ENCODE measurements at regions not wholly inside any gene's neighbourhood (a gene's known extent, or its start where the extent isn't known, plus 50 kb on each side); places are given as distances from the start of the nearest gene placed in this dataset.

GRCh38 chr13:107192289-107192688, 624.4 kb upstream of the ARGLU1 start:
- no peak overlapping the region for H3K4me3 ChIP-seq (ENCODE audit: low read length in 2 of 2)
- peaks cover 0 to 3% of the 10 kb centered on the region in 2 donors for H3K9me3 ChIP-seq (ENCODE audit: control insufficient read depth in 2 of 2, low read length in 2 of 2)
- H3K9ac ChIP-seq (ENCODE audit: low read length in 2 of 2), result no peak overlapping the region
- no peak overlapping the region for H3K27ac ChIP-seq (ENCODE audit: low read length)
- H3K27me3 ChIP-seq (ENCODE audit: control insufficient read depth in 1 of 2, insufficient read depth in 2 of 2, low read length in 2 of 2), result no peaks in the 10 kb centered on the region
- H3K36me3 ChIP-seq (ENCODE audit: control insufficient read depth in 2 of 2, insufficient read depth in 2 of 2, low read length in 2 of 2), result no peaks in the 10 kb centered on the region
- no peaks in the 10 kb centered on the region for H3K4me1 ChIP-seq (ENCODE audit: control insufficient read depth, insufficient read depth, low read length)

- Histone ChIP-seq H3K4me1 (ENCODE audit: control insufficient read depth, insufficient read depth, low read length) (no peaks in the 10 kb centered on the region), H3K9ac (ENCODE audit: low read length in 2 of 2) (no peak overlapping the region), H3K9me3 (ENCODE audit: control insufficient read depth in 2 of 2, low read length in 2 of 2) (peaks cover 0 to 3% of the 10 kb centered on the region in 2 donors), H3K36me3 (ENCODE audit: control insufficient read depth in 2 of 2, insufficient read depth in 2 of 2, low read length in 2 of 2) (no peaks in the 10 kb centered on the region), H3K27ac (ENCODE audit: low read length) (no peak overlapping the region), H3K4me3 (ENCODE audit: low read length in 2 of 2) (no peak overlapping the region), H3K27me3 (ENCODE audit: control insufficient read depth in 1 of 2, insufficient read depth in 2 of 2, low read length in 2 of 2) (no peaks in the 10 kb centered on the region)
Observed at GRCh38 chr13:107190065-107190464, 622.1 kb upstream of the ARGLU1 start.

GRCh38 chr13:107185889-107186288, 618.0 kb upstream of the ARGLU1 start:
- no peaks in the 10 kb centered on the region for H3K36me3 ChIP-seq (ENCODE audit: control insufficient read depth in 2 of 2, insufficient read depth in 2 of 2, low read length in 2 of 2)
- no peak overlapping the region for H3K9ac ChIP-seq (ENCODE audit: low read length in 2 of 2)
- H3K4me1 ChIP-seq (ENCODE audit: control insufficient read depth, insufficient read depth, low read length), result no peaks in the 10 kb centered on the region
- no peaks in the 10 kb centered on the region for H3K9me3 ChIP-seq (ENCODE audit: control insufficient read depth in 2 of 2, low read length in 2 of 2)
- no peaks in the 10 kb centered on the region for H3K27me3 ChIP-seq (ENCODE audit: control insufficient read depth in 1 of 2, insufficient read depth in 2 of 2, low read length in 2 of 2)
- H3K4me3 ChIP-seq (ENCODE audit: low read length in 2 of 2), result no peak overlapping the region
- no peak overlapping the region for H3K27ac ChIP-seq (ENCODE audit: low read length)

- Histone ChIP-seq H3K27me3 (ENCODE audit: control insufficient read depth in 1 of 2, insufficient read depth in 2 of 2, low read length in 2 of 2) (no peaks in the 10 kb centered on the region), H3K4me1 (ENCODE audit: control insufficient read depth, insufficient read depth, low read length) (no peaks in the 10 kb centered on the region), H3K27ac (ENCODE audit: low read length) (no peak overlapping the region), H3K9ac (ENCODE audit: low read length in 2 of 2) (no peak overlapping the region), H3K36me3 (ENCODE audit: control insufficient read depth in 2 of 2, insufficient read depth in 2 of 2, low read length in 2 of 2) (no peaks in the 10 kb centered on the region), H3K4me3 (ENCODE audit: low read length in 2 of 2) (no peak overlapping the region), H3K9me3 (ENCODE audit: control insufficient read depth in 2 of 2, low read length in 2 of 2) (no peaks in the 10 kb centered on the region)
Observed at GRCh38 chr13:107170270-107170931, 602.5 kb upstream of the ARGLU1 start.

- H3K4me1 ChIP-seq (ENCODE audit: control insufficient read depth, insufficient read depth, low read length), result no peaks in the 10 kb centered on the region
- H3K36me3 ChIP-seq (ENCODE audit: control insufficient read depth in 2 of 2, insufficient read depth in 2 of 2, low read length in 2 of 2), result no peaks in the 10 kb centered on the region
- no peaks in the 10 kb centered on the region for H3K9me3 ChIP-seq (ENCODE audit: control insufficient read depth in 2 of 2, low read length in 2 of 2)
- H3K27me3 ChIP-seq (ENCODE audit: control insufficient read depth in 1 of 2, insufficient read depth in 2 of 2, low read length in 2 of 2), result no peaks in the 10 kb centered on the region
- H3K9ac ChIP-seq (ENCODE audit: low read length in 2 of 2), result no peak overlapping the region
- H3K4me3 ChIP-seq (ENCODE audit: low read length in 2 of 2), result no peak overlapping the region
- H3K27ac ChIP-seq (ENCODE audit: low read length), result no peak overlapping the region
Observed at GRCh38 chr13:107157271-107157670, 589.3 kb upstream of the ARGLU1 start.

- Histone ChIP-seq H3K9me3 (ENCODE audit: control insufficient read depth in 2 of 2, low read length in 2 of 2) (no peaks in the 10 kb centered on the region), H3K27ac (ENCODE audit: low read length) (no peak overlapping the region), H3K36me3 (ENCODE audit: control insufficient read depth in 2 of 2, insufficient read depth in 2 of 2, low read length in 2 of 2) (no peaks in the 10 kb centered on the region), H3K9ac (ENCODE audit: low read length in 2 of 2) (no peak overlapping the region), H3K4me3 (ENCODE audit: low read length in 2 of 2) (no peak overlapping the region), H3K4me1 (ENCODE audit: control insufficient read depth, insufficient read depth, low read length) (no peaks in the 10 kb centered on the region), H3K27me3 (ENCODE audit: control insufficient read depth in 1 of 2, insufficient read depth in 2 of 2, low read length in 2 of 2) (no peaks in the 10 kb centered on the region)
Observed at GRCh38 chr13:107144432-107144831, 576.5 kb upstream of the ARGLU1 start.

- Histone ChIP-seq H3K36me3 (ENCODE audit: control insufficient read depth in 2 of 2, insufficient read depth in 2 of 2, low read length in 2 of 2) (no peaks in the 10 kb centered on the region), H3K4me1 (ENCODE audit: control insufficient read depth, insufficient read depth, low read length) (no peaks in the 10 kb centered on the region), H3K9me3 (ENCODE audit: control insufficient read depth in 2 of 2, low read length in 2 of 2) (no peaks in the 10 kb centered on the region), H3K27ac (ENCODE audit: low read length) (no peak overlapping the region), H3K9ac (ENCODE audit: low read length in 2 of 2) (no peak overlapping the region), H3K4me3 (ENCODE audit: low read length in 2 of 2) (no peak overlapping the region), H3K27me3 (ENCODE audit: control insufficient read depth in 1 of 2, insufficient read depth in 2 of 2, low read length in 2 of 2) (no peaks in the 10 kb centered on the region)
Observed at GRCh38 chr13:107141767-107142166, 573.8 kb upstream of the ARGLU1 start.

- Histone ChIP-seq H3K36me3 (ENCODE audit: control insufficient read depth in 2 of 2, insufficient read depth in 2 of 2, low read length in 2 of 2) (no peaks in the 10 kb centered on the region), H3K27me3 (ENCODE audit: control insufficient read depth in 1 of 2, insufficient read depth in 2 of 2, low read length in 2 of 2) (no peaks in the 10 kb centered on the region), H3K27ac (ENCODE audit: low read length) (no peak overlapping the region), H3K4me1 (ENCODE audit: control insufficient read depth, insufficient read depth, low read length) (no peaks in the 10 kb centered on the region), H3K9ac (ENCODE audit: low read length in 2 of 2) (no peak overlapping the region), H3K9me3 (ENCODE audit: control insufficient read depth in 2 of 2, low read length in 2 of 2) (no peaks in the 10 kb centered on the region), H3K4me3 (ENCODE audit: low read length in 2 of 2) (no peak overlapping the region)
Observed at GRCh38 chr13:107139006-107139405, 571.1 kb upstream of the ARGLU1 start.

GRCh38 chr13:107138486-107138885, 570.5 kb upstream of the ARGLU1 start:
- no peaks in the 10 kb centered on the region for H3K36me3 ChIP-seq (ENCODE audit: control insufficient read depth in 2 of 2, insufficient read depth in 2 of 2, low read length in 2 of 2)
- H3K27ac ChIP-seq (ENCODE audit: low read length), result no peak overlapping the region
- H3K4me3 ChIP-seq (ENCODE audit: low read length in 2 of 2), result no peak overlapping the region
- H3K27me3 ChIP-seq (ENCODE audit: control insufficient read depth in 1 of 2, insufficient read depth in 2 of 2, low read length in 2 of 2), result no peaks in the 10 kb centered on the region
- no peak overlapping the region for H3K9ac ChIP-seq (ENCODE audit: low read length in 2 of 2)
- H3K4me1 ChIP-seq (ENCODE audit: control insufficient read depth, insufficient read depth, low read length), result no peaks in the 10 kb centered on the region
- no peaks in the 10 kb centered on the region for H3K9me3 ChIP-seq (ENCODE audit: control insufficient read depth in 2 of 2, low read length in 2 of 2)

GRCh38 chr13:107133950-107134349, 566.0 kb upstream of the ARGLU1 start:
- no peak overlapping the region for H3K27ac ChIP-seq (ENCODE audit: low read length)
- no peak overlapping the region for H3K9ac ChIP-seq (ENCODE audit: low read length in 2 of 2)
- no peaks in the 10 kb centered on the region for H3K36me3 ChIP-seq (ENCODE audit: control insufficient read depth in 2 of 2, insufficient read depth in 2 of 2, low read length in 2 of 2)
- no peaks in the 10 kb centered on the region for H3K9me3 ChIP-seq (ENCODE audit: control insufficient read depth in 2 of 2, low read length in 2 of 2)
- no peaks in the 10 kb centered on the region for H3K27me3 ChIP-seq (ENCODE audit: control insufficient read depth in 1 of 2, insufficient read depth in 2 of 2, low read length in 2 of 2)
- no peak overlapping the region for H3K4me3 ChIP-seq (ENCODE audit: low read length in 2 of 2)
- H3K4me1 ChIP-seq (ENCODE audit: control insufficient read depth, insufficient read depth, low read length), result no peaks in the 10 kb centered on the region

- H3K27me3 ChIP-seq (ENCODE audit: control insufficient read depth in 1 of 2, insufficient read depth in 2 of 2, low read length in 2 of 2), result no peaks in the 10 kb centered on the region
- H3K9ac ChIP-seq (ENCODE audit: low read length in 2 of 2), result no peak overlapping the region
- no peaks in the 10 kb centered on the region for H3K4me1 ChIP-seq (ENCODE audit: control insufficient read depth, insufficient read depth, low read length)
- no peaks in the 10 kb centered on the region for H3K9me3 ChIP-seq (ENCODE audit: control insufficient read depth in 2 of 2, low read length in 2 of 2)
- H3K4me3 ChIP-seq (ENCODE audit: low read length in 2 of 2), result no peak overlapping the region
- no peak overlapping the region for H3K27ac ChIP-seq (ENCODE audit: low read length)
- no peaks in the 10 kb centered on the region for H3K36me3 ChIP-seq (ENCODE audit: control insufficient read depth in 2 of 2, insufficient read depth in 2 of 2, low read length in 2 of 2)
Observed at GRCh38 chr13:107130566-107130965, 562.6 kb upstream of the ARGLU1 start.
